GM18519 (cell line): ENCODE measurements at regions not wholly inside any gene's neighbourhood (a gene's known extent, or its start where the extent isn't known, plus 50 kb on each side); places are given as distances from the start of the nearest gene placed in this dataset.

Experiments used
- ATAC-seq: cut with Tn5 transposase; IDR thresholded peaks from one replicate; pipeline ENCODE4 v1.9.1; 2021; ENCODE audit warnings: mild to moderate bottlenecking, moderate library complexity; ENCODE audit not compliant: unreplicated experiment, low FRiP score

DNA sequence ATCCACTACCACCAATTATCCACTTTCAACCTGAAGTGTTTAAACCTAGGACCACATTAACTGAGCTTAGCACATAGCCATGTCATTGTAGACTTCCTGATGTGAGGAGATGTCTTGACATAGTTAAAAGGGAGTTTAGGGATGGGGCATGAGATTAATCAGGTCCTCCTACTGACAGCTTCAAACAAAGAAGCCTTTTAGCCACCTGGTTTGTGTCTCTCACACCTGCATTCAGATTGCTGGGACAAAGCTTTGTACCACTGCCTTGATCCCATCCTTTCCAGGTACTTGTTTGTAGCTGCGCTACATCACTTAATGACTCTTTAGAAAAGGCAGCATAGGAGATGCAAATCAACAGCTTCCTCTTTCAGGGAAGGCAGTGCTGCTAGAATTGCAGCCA, 340.7 kb upstream of the DDHD1 start:
- ATAC-seq = no peak

DNA sequence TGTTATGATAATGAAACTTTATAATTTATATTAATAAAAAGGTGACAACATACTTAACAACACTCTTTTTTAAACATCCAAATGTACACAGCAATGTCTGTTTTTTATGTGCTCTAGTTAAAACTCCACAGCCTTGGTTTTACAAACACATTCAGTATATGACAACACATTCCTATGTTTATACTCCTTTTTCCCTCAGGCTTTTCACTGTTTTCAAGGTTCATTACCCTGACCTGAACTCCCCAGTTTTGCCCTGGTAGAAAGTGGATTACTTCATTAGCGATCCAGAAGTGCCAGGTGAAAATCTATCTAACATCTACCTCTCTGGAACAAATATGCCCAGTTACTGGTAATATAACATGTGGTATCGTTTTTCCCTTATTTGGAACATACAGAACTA, 340.2 kb upstream of the DDHD1 start:
- ATAC-seq = no peak

DNA sequence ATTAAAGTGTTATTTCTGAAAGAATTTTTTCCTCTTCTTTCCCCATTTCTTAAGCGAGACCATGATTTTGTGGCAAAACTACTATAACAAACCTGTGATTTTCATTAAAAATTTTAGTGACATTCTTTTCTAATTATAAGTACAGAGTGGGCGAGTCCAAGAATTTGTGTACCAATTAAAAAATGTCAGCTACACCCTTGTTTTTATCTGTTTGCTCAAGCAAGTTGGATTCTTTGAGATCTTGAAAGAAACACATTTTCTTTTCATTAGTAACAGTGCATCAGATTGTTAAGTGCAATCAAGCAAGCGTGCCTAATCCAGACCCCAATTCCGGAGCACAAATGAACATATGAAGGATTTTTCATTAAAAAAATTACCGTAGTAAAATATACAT, 338.8 kb upstream of the DDHD1 start:
- no peak for ATAC-seq

DNA sequence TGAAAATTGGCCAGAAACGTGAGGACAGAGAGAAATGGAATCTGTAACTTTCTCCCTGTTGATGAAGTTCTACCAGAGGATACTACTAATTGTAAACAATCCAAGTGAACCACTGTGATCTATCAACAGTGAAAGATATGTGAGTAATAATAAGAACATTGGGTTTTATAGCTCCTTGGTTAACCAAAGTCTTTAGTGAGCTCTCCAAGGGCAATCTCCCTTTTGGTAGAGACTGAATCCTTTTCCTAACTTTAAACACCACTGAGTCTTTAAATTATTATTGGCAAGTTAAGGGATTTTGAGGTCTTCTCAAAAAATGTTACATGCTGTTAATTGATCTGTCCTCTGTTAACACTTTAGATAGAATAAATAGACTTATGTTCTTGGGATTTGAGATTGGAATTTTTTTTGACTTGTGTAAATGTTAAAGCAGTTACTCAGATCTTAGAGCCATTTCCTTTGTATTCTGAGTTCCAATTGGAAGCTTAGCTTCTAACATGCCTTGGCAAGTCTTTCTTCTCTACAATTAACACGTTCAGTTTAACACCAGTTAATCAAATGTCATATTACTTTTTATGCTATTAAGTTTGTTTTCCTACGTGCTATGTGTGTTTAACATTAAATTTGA, 338.2 kb upstream of the DDHD1 start:
- ATAC-seq = no peak

DNA sequence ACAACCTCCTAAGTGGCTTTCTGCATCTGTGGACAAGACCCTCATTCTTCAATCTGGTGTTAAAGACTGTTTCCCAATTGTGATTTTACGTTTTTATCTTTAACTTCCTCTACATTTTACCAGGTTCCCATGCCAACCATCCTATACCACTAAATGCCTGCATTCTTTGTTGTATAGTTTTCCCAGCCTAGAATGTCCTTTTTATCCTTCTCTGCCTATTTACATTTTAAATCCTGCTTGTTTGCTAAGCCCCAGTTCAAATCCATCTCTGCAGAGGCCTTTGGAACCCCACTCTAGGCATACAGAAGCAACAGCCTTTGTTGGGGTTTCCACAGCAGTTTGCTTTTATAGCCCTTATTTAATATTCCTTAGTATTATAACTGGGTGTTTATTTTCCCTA, 325.1 kb upstream of the DDHD1 start:
- ATAC-seq = no peak

DNA sequence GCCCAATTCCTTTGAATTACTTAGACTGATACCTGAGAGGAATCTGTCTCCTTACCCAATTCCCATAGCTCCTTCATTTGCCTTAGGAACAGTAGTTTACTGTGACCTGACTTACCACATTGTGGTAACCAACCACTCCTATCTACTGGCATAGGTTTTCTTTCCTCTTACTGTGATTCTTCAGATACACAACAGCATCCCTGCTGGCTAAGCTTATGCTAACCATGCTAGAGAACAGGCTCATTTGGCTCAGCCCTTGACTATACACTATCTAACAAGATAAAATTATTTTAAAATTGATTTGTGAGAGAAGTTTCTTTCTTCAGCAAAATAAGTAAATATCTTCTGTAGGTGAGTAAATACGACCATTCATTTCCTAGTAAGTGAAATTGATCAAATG, 320.4 kb upstream of the DDHD1 start:
- no peak for ATAC-seq

DNA sequence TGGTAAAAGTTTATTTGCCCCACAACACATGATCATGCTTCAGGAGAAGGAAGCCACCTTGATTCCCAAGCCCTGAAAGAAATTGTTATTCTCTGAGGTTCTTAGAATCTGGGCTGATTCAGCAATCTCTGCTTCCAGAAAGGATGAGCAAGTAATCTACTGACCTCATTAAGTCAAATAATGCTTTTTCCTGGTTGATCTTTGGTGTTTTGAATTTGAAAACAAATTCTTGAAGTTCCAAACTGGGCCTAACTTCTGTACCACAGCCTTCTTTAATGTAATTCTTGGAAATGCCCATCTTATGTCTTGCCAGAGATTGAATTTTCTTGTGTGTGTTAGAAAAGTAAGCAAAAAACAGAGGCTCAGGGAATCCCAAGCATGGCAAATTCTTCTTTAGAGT, 319.2 kb upstream of the DDHD1 start:
- ATAC-seq = no peak

DNA sequence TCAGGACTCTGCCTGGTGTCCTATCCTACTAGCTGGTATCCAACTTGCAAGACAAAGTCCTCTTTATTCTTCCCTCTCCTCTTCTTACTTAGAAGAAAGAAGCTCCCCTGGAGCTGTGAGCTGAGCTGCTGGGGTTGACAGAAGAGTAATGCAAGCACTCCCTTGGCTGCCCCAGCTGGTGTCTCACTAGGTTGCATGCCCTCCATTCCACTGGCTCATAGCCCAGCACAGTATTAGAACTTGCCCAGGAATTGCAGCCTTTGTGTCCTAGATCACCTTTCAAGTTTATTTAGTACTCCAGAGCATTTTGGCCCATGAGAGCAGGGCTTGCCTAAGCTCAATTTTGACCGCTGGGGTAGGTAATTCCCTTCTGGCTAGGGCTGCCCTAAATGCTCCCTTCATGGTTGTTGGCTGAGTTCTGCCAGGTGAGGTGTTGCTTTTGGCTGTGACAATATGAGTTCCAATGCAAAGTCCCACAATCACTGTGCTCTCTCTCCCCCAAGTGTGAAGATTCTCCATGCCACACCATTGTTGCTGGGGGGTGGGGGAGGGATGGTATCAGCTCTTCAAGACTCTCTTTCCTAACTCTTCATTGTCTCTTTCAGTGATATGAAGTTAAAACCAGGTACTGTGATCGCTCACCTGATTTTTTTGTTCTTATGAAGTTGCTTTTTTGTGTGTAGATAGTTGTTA, 317.4 kb upstream of the DDHD1 start:
- no peak for ATAC-seq

DNA sequence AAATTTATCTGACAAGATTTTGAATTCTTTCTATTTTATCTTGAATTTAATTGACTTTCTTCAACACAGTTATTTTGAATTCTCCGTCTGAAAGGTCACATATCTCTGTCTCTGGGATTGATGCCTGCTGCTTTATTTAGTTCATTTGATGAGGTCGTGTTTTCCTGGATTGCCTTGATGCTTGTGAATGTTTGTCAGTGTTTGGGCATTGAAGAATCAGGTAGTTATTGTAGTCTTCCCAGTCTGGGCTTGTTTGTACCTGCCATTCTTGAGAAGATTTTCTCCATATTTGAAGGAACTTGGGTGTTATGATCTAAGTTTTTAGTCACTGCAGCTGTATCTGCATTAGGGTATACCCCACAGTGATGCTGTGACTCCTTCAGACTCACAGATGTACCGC, 315.8 kb upstream of the DDHD1 start:
- ATAC-seq = no peak

DNA sequence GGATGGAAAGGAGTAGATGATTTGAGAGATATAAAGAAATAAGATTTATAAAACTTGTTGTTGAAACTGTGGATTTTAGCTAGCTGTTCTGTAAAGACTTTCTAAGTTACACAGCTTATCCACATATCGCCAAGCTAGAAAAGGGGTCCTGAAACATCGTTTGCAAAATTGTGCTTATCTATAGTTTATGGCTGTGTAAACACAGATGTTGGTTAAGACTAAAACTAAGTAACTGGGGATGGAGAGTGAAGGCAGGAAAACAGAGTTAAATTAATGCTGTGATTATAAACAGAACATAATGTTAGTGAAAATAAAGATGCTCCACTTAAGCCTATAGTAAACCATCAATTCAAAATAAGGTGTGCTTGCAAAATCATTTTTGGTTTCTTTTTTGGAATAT, 311.3 kb upstream of the DDHD1 start:
- no peak for ATAC-seq

DNA sequence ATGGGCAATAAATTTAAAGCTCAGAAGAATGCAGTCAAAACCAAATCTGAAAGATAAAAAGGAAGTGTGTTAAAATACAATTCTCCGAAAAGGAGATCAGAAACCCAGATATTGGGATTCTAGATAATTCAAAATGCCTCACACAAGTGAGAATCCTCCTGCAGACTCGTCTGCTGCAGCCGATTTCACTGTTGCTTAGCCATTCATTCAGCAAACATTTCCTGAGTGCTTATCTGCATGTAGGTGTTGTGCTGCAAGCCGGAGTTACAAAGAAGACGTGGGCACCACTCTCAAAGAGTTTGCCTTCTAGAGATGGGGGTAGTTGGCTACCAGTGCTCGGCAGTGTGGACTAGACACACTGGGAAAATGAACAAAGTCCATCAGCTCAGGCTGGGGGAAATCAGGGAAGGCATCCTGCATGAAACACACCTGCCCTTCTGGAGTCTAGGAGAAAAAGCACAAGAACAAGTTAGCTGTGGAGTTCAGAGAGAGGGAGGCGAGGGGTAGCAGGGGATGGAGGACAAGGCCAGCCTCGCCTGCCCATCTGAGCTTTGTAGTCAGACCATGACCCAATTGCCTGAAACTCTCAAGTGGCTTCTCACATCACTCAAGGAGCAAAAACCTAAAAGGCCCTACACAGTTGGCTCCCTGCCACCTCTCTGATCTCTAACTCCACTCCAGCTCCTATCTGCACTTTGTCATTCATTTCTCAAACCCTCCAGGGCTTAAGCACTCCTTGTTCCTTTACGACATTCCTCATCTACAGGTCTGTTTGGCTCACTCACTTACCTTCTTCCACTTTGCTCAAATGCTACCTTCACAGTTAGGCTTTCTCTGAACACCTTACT, 310.0 kb upstream of the DDHD1 start:
- ATAC-seq = no peak

DNA sequence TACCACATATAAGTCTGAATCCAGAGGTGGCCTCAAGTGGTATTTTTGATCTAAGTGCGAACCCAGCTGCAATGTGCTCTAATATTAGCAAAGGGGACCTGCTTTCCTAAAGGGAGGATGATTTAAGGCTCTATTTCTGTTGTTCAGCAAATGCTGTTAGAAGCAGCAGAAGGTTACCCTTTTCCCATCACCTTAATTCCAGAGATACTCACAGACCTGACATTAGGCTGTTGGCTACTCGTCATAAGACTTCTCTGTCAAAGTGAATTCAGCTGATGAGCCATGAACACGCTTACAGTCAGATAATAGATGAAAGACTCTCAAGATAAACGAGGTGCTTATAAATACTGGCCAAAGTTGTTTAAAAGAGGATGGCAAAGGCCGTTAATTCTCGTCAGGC, 308.7 kb upstream of the DDHD1 start:
- no peak for ATAC-seq

DNA sequence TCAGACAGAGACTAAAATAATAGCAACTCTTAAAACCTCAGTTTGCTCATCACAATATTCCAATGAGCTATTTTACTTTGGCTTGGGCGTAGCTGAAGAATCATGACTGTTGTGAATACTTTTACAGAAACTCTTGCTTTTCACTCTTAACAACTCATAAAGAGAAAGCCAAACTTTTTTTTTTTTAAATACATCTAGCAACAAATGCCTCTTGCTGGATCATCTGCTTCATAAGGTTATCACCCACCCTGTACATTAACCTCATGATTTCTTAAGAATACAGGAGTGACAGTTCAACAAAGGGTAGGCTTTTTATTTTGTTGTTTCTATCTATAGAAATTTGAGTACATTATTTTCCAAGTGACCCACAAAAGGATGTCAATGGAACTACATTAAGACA, 307.4 kb upstream of the DDHD1 start:
- ATAC-seq = no peak

DNA sequence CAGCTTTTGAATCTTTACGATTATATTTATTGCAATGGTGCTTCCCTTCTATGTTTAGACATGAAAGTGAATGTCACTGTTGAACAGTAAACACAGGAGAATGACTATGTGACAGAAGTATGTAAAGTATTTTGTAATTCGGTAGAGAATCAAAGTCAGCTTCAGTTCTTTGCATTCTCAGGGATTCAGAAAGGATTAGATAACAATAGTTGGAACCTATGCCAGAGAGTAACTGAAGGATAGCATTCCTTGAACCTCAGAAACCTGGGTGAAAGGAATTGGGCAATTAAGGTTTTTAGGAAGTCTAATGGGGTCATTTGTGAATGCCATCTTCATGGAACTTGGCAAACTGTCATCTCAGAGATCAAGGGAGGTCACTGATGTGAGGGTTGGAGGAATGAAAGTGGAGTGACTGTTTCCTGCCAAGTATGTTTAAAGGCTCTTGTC, 305.3 kb upstream of the DDHD1 start:
- no peak for ATAC-seq

DNA sequence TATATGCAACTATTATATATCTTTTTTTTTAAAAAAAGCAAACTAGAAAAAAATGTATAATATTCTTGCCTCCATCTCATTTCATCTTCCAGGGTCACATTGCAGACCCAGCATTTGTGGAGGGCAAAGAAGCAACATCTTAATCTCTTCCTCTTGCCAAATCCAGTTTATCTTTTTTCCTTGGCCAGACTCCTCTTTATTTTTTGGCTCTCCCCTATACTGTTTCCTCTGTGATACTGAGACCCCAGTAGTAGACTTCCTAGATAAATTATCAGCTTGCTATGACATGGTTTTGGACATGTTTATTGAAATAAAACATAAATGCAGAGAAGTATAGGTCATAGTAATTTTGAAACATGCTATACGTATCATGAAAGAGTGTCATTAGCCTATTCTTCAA, 303.8 kb upstream of the DDHD1 start:
- no peak for ATAC-seq

DNA sequence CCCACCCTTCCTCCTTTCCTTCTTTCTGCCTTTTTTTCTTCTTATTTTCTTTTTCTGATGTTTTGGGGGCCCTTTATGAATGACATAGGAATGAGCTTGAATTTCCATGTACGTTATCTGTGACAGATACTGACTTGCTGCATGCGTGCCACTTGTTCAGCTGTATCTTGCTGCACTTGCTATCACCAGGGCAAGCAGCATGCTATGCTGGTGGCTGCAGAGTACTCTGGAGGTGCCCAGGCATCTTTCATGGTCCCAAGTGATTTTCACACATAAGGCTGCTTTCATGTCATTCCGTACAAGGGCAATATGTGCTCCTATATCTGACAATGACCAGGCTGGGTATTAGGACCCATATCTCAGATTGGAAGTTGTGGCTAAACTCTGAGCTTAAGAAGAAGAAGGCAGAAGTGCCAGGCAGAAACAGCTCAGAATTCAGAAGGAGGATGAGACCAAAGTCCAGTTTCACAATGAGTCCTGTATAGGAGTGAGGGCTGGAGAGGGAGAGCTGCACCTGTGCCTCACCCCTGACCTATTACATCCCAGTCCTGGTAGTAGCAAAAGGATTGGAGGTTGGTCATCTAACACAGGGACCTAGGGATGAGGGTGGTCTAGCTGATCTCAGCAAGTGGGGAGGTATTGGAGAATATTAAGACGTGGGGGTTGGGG, 299.0 kb upstream of the DDHD1 start:
- ATAC-seq = no peak

DNA sequence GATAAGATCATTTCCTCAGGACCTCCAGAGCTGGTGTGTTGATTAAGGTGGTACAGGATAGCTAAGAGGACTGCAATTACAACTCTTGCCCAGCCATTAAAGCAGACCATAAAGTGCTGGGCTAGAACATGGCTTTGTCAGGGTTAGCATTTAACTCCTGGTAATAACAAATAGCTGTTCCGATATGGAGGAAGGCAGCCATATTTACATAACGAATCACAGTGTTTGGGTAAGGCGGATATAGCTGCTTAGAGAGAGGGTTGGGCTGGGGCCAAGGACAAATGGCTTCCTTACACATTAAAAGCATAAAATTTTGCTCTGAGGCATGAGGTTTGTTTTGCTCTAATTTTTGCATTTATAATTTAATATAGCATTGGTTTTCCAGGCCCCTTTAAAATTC, 297.7 kb upstream of the DDHD1 start:
- ATAC-seq = no peak

DNA sequence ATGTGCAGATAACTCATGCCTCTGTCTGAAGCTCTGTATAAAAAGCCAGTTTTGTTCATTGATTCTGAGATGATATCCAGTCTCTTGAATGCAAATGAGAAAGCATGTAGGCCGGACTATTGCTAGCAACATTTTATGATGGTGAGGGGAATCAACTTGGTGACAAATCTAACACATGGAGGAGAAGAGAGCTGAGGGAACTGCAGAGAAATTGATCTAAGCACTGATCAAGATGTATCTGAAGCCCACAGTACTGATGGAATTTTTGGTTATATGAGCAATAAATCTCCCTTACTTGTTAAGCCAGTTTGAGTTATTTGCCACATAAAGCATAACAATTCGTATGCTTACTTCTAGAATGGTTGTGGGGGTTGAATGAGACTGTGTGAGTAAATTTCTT, 295.6 kb upstream of the DDHD1 start:
- no peak for ATAC-seq

DNA sequence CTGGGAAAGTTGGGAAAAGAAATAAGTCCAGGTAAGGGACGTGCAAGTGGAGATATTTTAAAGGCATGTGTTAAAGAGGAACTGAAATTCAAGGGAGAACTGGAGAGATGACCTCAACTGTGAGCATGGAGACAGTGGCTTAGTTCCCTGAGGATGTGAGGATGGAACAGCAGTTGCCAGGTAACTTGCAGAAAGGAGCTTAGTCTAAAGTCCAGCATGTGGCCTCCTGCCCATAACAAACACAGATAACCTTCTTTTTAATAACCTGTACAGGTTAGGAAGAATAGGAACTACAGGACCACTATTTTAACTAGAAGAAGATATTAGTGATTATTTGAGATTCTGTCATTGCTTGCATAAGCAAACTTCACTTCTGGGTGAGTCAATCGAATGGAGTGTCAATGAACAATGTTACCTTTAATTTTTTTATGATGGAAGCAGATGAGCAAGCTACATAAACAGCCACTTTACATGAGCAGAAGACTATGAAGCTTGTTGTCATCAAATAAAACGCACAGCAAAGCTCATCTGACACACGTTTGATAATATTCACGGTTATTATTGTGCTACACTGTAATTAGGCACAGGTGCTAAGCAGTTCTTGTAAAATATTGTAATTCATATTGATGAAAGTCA, 291.7 kb upstream of the DDHD1 start:
- no peak for ATAC-seq

DNA sequence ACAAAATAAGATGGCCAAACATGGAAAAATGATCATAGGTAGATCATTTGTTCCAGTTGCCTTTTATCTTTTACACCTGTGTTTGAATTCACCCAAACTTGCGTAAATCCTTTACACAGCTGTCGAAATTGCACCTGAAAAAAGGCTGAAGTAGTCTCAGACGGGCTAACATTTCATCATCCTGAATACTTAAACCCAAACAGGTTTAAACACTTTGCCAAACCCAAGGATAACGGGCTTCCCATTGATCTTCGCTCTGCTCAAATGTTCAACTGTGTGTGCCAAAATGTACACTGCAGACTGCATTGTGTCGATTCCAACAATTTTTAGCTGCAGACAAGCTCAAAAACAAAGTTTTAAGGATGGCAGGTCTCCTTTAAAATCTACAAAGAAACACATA, 288.7 kb upstream of the DDHD1 start:
- no peak for ATAC-seq

DNA sequence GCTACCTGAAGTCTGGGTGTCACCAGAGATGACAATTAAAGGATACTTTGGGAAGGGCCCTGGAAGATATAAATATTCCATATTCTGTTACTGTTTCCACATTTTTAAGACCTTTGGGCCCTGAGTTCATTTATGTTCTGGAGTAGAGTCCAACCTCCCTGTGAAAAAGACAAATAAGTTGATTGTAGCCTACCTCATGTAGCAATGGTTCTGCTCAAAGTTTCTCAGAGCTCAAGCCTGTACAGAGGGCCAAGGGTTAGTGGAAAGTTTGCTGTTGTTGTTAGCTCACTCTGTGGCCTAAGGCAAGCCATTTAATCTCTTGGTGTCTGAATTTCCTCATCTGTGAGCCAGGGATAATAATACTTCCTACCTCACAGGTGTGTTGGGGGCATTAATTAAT, 284.7 kb upstream of the DDHD1 start:
- no peak for ATAC-seq
